CD4-positive, alpha-beta T cell (primary cell): ENCODE measurements at regions not wholly inside any gene's neighbourhood (a gene's known extent, or its start where the extent isn't known, plus 50 kb on each side); places are given as distances from the start of the nearest gene placed in this dataset.

Source experiments
- ATAC-seq: fragments of 200-7000 bp; cut with Tn5 transposase; one replicate; pipeline ENCODE4 v1.10.0; 2022; ENCODE audit warnings: mild to moderate bottlenecking; ENCODE audit not compliant: poor library complexity
- CTCF ChIA-PET: fragments of 350-600 bp; sonication (Branson Sonifier 250); formaldehyde crosslinking; loops from one replicate; lab custom pipeline; 2021; ENCODE audit warnings: antibody characterized with exemption, inconsistent platforms; lab: Charles Lee
- POLR2A ChIA-PET: fragments of 350-600 bp; sonication (Branson Sonifier 250); formaldehyde crosslinking; loops from one replicate; lab custom pipeline; 2021; ENCODE audit warnings: antibody characterized with exemption, inconsistent platforms; lab: Charles Lee
- DNase-seq, 14 experiments: peaks; one replicate each; pipeline ENCODE4 v3.0.0-alpha.2; 2013 to 2020; ENCODE audit warnings: mixed read lengths in 2 of 14
- H3K27ac ChIP-seq, 2 donors: one replicate each; pipeline versions ENCODE4 v1.5.1 to v1.7.0; 2013; ENCODE audit warnings: low read length in 2 of 2, low read depth in 1 of 2, mild to moderate bottlenecking in 1 of 2
- H3K27me3 ChIP-seq, 2 experiments: 1 replicate in 1 of 2; 2 replicates in 1 of 2; pipeline versions ENCODE4 v1.6.1 to v1.7.0; 2013; ENCODE audit warnings: low read length in 2 of 2, control low read depth in 1 of 2, mild to moderate bottlenecking in 1 of 2, moderate library complexity in 1 of 2; ENCODE audit not compliant: insufficient read depth in 2 of 2, control insufficient read depth in 1 of 2
- H3K36me3 ChIP-seq: one replicate; pipeline ENCODE4 v1.6.1; 2013; ENCODE audit warnings: low read length, control low read depth; ENCODE audit not compliant: insufficient read depth
- H3K4me1 ChIP-seq: one replicate; pipeline ENCODE4 v1.6.1; 2013; ENCODE audit warnings: low read length, control low read depth; ENCODE audit not compliant: insufficient read depth
- H3K4me3 ChIP-seq: one replicate; pipeline ENCODE4 v1.5.1; 2013; ENCODE audit warnings: mild to moderate bottlenecking, low read length, moderate library complexity
- H3K9me3 ChIP-seq, 2 experiments: 1 replicate in 1 of 2; 2 replicates in 1 of 2; pipeline versions ENCODE4 v1.6.1 to v1.7.0; 2013; ENCODE audit warnings: low read length in 2 of 2, mild to moderate bottlenecking in 2 of 2, control low read depth in 1 of 2, moderate library complexity in 1 of 2; ENCODE audit not compliant: control insufficient read depth in 1 of 2, insufficient read depth in 1 of 2
- H3K27ac Mint-ChIP-seq: one replicate; pipeline ENCODE4 v1.8.0; 2020; ENCODE audit warnings: mixed read lengths
- H3K27me3 Mint-ChIP-seq: one replicate; pipeline ENCODE4 v1.8.0; 2021; ENCODE audit warnings: mixed read lengths
- H3K36me3 Mint-ChIP-seq: one replicate; pipeline ENCODE4 v1.8.0; 2021; ENCODE audit warnings: low read depth, mixed read lengths
- H3K4me1 Mint-ChIP-seq: one replicate; pipeline ENCODE4 v1.8.0; 2021; ENCODE audit warnings: low read depth, mixed read lengths
- H3K4me3 Mint-ChIP-seq: one replicate; pipeline ENCODE4 v1.8.0; 2020; ENCODE audit warnings: mild to moderate bottlenecking, mixed read lengths
- H3K9me3 Mint-ChIP-seq: one replicate; pipeline ENCODE4 v1.8.0; 2020; ENCODE audit warnings: mixed read lengths
- intact Hi-C, 2 experiments: fragments of 100-400 bp; cut with DNase I in 1 of 2; cut with micrococcal nuclease in 1 of 2; formaldehyde crosslinking; loops; one replicate each; pipeline versions ENCODE4 v1.15.1 to v1.9.0; 2023 to 2025; cut with DNase I, micrococcal nuclease
- TF ChIP-seq, protein P1 (sequence below): fragments of 200-600 bp; IDR thresholded peaks from one replicate; pipeline ENCODE4 v1.8.0; 2022; ENCODE audit warnings: antibody characterized with exemption, mild to moderate bottlenecking

DNA sequence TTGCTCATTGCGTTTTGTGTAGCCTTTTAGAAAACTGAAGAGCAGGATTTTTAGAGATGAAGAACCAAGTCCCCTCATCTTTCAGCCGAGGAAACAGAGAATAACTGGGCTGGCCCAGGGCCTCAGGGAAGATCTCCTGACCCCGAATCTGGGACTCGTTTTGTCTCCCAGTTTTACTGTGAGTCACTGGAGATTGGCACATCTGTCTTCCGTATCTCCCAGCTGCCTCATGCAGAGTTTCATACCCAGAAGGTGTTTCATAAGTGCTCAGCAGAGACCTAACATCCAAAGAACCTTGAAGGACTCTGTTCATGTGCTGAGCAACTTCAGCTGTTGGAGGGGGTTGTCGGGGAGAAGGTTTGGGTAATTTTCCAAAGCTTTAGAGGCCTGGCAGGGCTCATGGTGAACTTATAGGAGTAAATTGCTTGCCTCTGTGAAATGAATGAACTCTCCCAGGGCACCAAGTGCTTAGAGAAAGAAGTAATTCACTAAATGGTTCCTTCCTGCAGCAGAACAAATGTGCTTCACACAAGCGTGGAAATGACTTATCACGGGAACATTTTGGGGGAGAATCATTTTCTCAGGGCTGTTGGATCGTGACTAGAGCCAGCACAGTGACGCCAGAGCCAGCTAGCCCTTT is 121.4 kb downstream of the FAM43A start:
- peaks cover 0 to 6% of the 10 kb centered on the region in 2 experiments for H3K27me3 ChIP-seq
- Mint-ChIP-seq H3K36me3 (no peaks in the 10 kb centered on the region), H3K27ac (no peak overlapping the region), H3K9me3 (no peaks in the 10 kb centered on the region), H3K27me3 (peaks cover 28% of the 10 kb centered on the region), H3K4me1 (no peaks in the 10 kb centered on the region), H3K4me3 (no peak overlapping the region)
- TF ChIP-seq, protein P1, sequence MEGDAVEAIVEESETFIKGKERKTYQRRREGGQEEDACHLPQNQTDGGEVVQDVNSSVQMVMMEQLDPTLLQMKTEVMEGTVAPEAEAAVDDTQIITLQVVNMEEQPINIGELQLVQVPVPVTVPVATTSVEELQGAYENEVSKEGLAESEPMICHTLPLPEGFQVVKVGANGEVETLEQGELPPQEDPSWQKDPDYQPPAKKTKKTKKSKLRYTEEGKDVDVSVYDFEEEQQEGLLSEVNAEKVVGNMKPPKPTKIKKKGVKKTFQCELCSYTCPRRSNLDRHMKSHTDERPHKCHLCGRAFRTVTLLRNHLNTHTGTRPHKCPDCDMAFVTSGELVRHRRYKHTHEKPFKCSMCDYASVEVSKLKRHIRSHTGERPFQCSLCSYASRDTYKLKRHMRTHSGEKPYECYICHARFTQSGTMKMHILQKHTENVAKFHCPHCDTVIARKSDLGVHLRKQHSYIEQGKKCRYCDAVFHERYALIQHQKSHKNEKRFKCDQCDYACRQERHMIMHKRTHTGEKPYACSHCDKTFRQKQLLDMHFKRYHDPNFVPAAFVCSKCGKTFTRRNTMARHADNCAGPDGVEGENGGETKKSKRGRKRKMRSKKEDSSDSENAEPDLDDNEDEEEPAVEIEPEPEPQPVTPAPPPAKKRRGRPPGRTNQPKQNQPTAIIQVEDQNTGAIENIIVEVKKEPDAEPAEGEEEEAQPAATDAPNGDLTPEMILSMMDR, result no peak
- ATAC-seq (no peak), DNase-seq (no peak)
- H3K27ac ChIP-seq, result no peak overlapping the region
- H3K4me3 ChIP-seq, result no peak overlapping the region
- intact Hi-C loops, result no loop called here
- ChIA-PET CTCF (no interaction called here), POLR2A (no interaction called here)
- H3K4me1 ChIP-seq, result no peaks in the 10 kb centered on the region
- no peaks in the 10 kb centered on the region for H3K9me3 ChIP-seq
- H3K36me3 ChIP-seq, result no peaks in the 10 kb centered on the region

- TF ChIP-seq, protein P1, result no peak
- H3K27me3 ChIP-seq, result peaks cover 0 to 6% of the 10 kb centered on the region in 2 experiments
- Mint-ChIP-seq H3K36me3 (no peaks in the 10 kb centered on the region), H3K27me3 (peaks cover 25% of the 10 kb centered on the region), H3K9me3 (no peaks in the 10 kb centered on the region), H3K27ac (no peak overlapping the region), H3K4me3 (no peak overlapping the region), H3K4me1 (no peaks in the 10 kb centered on the region)
- DNase-seq (no peak), ATAC-seq (no peak)
- H3K9me3 ChIP-seq, result no peaks in the 10 kb centered on the region
- H3K4me3 ChIP-seq, result no peak overlapping the region
- H3K27ac ChIP-seq, result no peak overlapping the region
- no peaks in the 10 kb centered on the region for H3K36me3 ChIP-seq
- intact Hi-C loops, result no loop called here
- ChIA-PET CTCF (no interaction called here), POLR2A (no interaction called here)
- H3K4me1 ChIP-seq, result no peaks in the 10 kb centered on the region
These were observed 123.0 kb downstream of the FAM43A start for GRCh38 chr3:194808640-194809097.

DNA sequence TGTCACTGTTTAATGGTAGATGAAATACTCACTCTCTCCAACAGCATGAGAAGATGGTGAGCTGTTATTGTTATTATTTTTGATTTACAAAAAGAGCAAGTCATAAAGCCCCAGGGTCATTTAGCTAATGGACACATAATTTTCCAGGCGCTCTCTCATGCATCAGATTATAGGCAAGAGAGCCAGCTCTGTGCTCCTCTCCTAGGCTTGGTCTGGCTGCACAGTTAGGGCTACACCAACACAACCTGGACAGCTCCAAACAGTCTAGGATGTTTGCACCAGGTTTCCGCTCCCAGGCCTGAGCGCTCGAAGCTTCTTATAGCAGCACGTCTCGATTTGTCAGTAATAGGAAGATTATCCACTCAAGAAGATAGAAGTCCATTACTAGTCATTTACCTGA is 123.7 kb downstream of the FAM43A start:
- TF ChIP-seq, protein P1, result no peak
- Mint-ChIP-seq H3K4me3 (no peak overlapping the region), H3K9me3 (no peaks in the 10 kb centered on the region), H3K27me3 (peaks cover 23% of the 10 kb centered on the region), H3K27ac (no peak overlapping the region), H3K4me1 (no peaks in the 10 kb centered on the region), H3K36me3 (no peaks in the 10 kb centered on the region)
- CTCF ChIA-PET, result no interaction called here
- Histone ChIP-seq H3K9me3 (no peaks in the 10 kb centered on the region), H3K4me3 (no peak overlapping the region), H3K27ac (no peak overlapping the region), H3K4me1 (no peaks in the 10 kb centered on the region), H3K27me3 (peaks cover 0 to 6% of the 10 kb centered on the region in 2 experiments), H3K36me3 (no peaks in the 10 kb centered on the region)
- DNase-seq (no peak), ATAC-seq (no peak)
- intact Hi-C loops, result no loop called here
- POLR2A ChIA-PET, result no interaction called here
